ENCODE measurements at regions not wholly inside any gene's neighbourhood (a gene's known extent, or its start where the extent isn't known, plus 50 kb on each side); places are given as distances from the start of the nearest gene placed in this dataset.

- intact Hi-C loops (cut with micrococcal nuclease) = no loop called here
Observed at GRCh38 chr5:129821477-129822131, 73.7 kb downstream of the MINAR2 start.

DNA sequence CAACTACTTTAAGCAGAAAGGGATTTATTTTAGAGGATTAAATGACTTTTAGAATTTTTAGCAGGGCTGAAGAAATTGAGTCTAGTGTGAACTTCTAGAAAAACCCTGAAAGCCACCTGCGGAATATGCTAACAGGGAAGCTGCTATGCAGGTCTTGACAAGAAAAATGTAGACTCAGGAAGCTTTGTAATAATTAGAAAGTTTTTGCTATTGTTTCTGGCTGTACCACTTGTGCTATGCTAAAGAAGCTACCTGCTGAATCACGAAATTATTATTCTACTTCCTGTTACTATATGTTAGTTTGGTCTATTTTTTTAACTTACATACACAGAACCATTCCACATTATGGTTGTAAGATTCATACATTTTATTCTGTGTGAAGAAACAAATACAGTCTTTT is 74.0 kb upstream of the CHSY3 start:
- intact Hi-C loops (cut with micrococcal nuclease) = no loop called here

GRCh38 chr5:129836321-129836720 is 67.9 kb upstream of the CHSY3 start:
- intact Hi-C loops (cut with micrococcal nuclease) = no loop called here

- intact Hi-C loops (cut with micrococcal nuclease) = no loop called here
Observed at GRCh38 chr5:129844764-129845163, 59.5 kb upstream of the CHSY3 start.

- intact Hi-C loops (cut with micrococcal nuclease) = loop anchor here (1.0 to 10.0 kb wide), 3 partner anchors 82 to 1638 kb away; no protein-coding TSS in a partner anchor
Observed at GRCh38 chr5:129852747-129853352, 51.4 kb upstream of the CHSY3 start.

GRCh38 chr5:129853588-129853987 is 50.7 kb upstream of the CHSY3 start:
- intact Hi-C loops (cut with micrococcal nuclease) = loop anchor here (10.0 kb wide), 1 partner anchor 1639 kb away; no protein-coding TSS in a partner anchor
